SK-N-SH (cell line): ENCODE measurements at regions not wholly inside any gene's neighbourhood (a gene's known extent, or its start where the extent isn't known, plus 50 kb on each side); places are given as distances from the start of the nearest gene placed in this dataset.

Source experiments
- CTCF ChIA-PET: fragments of 300-600, 350-600 bp; formaldehyde crosslinking; extraction: SDS; loops from one replicate; lab custom pipeline; 2021; lab: Yijun Ruan, JAX
- POLR2A ChIA-PET: fragments of 350-600 bp; sonication (Branson Sonifier 250); formaldehyde crosslinking; extraction: SDS; loops from one replicate; lab custom pipeline; 2020; ENCODE audit warnings: antibody characterized with exemption, inconsistent platforms; lab: Yijun Ruan, JAX
- DNase-seq: peaks from one replicate; pipeline ENCODE4 v3.0.0; 2012
- H2AFZ ChIP-seq: fragments of 200-600 bp; sonication (generic); 2 replicates; pipeline ENCODE4 v1.8.1; 2016; ENCODE audit warnings: antibody characterized with exemption, mild to moderate bottlenecking, low read depth
- H3F3A ChIP-seq: fragments of 200-600 bp; sonication (generic); replicated peaks from 2 replicates; pipeline ENCODE3; 2016; ENCODE audit warnings: antibody characterized with exemption, mild to moderate bottlenecking; ENCODE audit not compliant: insufficient read depth
- H3K27ac ChIP-seq, 2 experiments: fragments of 200-500 bp in 1 of 2; fragments of 200-600 bp in 1 of 2; sonication (Bioruptor generic) in 1 of 2; sonication (generic), shearing (Covaris generic) in 1 of 2; 2 replicates each; pipeline versions ENCODE4 v1.5.1 to v1.6.1; 2014 to 2016; ENCODE audit warnings: low read depth in 2 of 2, inconsistent platforms in 1 of 2, low read length in 1 of 2, mild to moderate bottlenecking in 1 of 2, mixed read lengths in 1 of 2
- H3K27me3 ChIP-seq: fragments of 200-600 bp; sonication (generic), shearing (Covaris generic); 2 replicates; pipeline ENCODE4 v1.6.1; 2016; ENCODE audit warnings: mixed run types; ENCODE audit not compliant: insufficient read depth
- H3K36me3 ChIP-seq, 2 experiments: fragments of 200-500 bp in 1 of 2; fragments of 200-600 bp in 1 of 2; sonication (Bioruptor generic) in 1 of 2; sonication (generic) in 1 of 2; replicated peaks in 1 of 2; 2 replicates each; pipeline versions ENCODE3 to v1.5.1; 2014 to 2016; ENCODE audit warnings: low read length in 1 of 2, mild to moderate bottlenecking in 1 of 2; ENCODE audit not compliant: insufficient read depth in 2 of 2, control insufficient read depth in 1 of 2
- H3K4me1 ChIP-seq, 2 experiments: fragments of 200-500 bp in 1 of 2; fragments of 200-600 bp in 1 of 2; sonication (Bioruptor generic) in 1 of 2; sonication (generic), shearing (Covaris generic) in 1 of 2; 2 replicates each; pipeline versions ENCODE4 v1.5.1 to v1.6.1; 2014 to 2016; ENCODE audit warnings: low read depth in 1 of 2, low read length in 1 of 2, mixed run types in 1 of 2; ENCODE audit not compliant: insufficient read depth in 2 of 2, control insufficient read depth in 1 of 2
- H3K4me2 ChIP-seq: fragments of 200-600 bp; sonication (generic), shearing (Covaris generic); 2 replicates; pipeline ENCODE4 v1.6.1; 2017; ENCODE audit warnings: mixed run types
- H3K4me3 ChIP-seq, 2 experiments: fragments of 200-500 bp in 1 of 2; fragments of 200-600 bp in 1 of 2; sonication (Bioruptor generic) in 1 of 2; sonication (generic), shearing (Covaris generic) in 1 of 2; 2 replicates each; pipeline versions ENCODE4 v1.5.1 to v1.8.1; 2014 to 2016; ENCODE audit warnings: low read depth in 2 of 2, inconsistent platforms in 1 of 2, low read length in 1 of 2, mild to moderate bottlenecking in 1 of 2, mixed read lengths in 1 of 2, moderate library complexity in 1 of 2
- H3K79me2 ChIP-seq: fragments of 200-600 bp; sonication (generic); 2 replicates; pipeline ENCODE4 v1.8.1; 2017; ENCODE audit warnings: mild to moderate bottlenecking; ENCODE audit not compliant: insufficient read depth
- H3K9ac ChIP-seq: fragments of 200-600 bp; sonication (generic); 2 replicates; pipeline ENCODE4 v1.6.1; 2017; ENCODE audit warnings: mixed run types
- H3K9me2 ChIP-seq: fragments of 200-600 bp; sonication (generic); 2 replicates; pipeline ENCODE4 v1.6.1; 2017; ENCODE audit warnings: mixed run types
- H3K9me3 ChIP-seq: fragments of 200-600 bp; sonication (generic); 2 replicates; pipeline ENCODE4 v1.6.1; 2017; ENCODE audit warnings: mixed run types, mild to moderate bottlenecking, moderate library complexity
- H4K20me1 ChIP-seq: fragments of 200-600 bp; sonication (generic); 2 replicates; pipeline ENCODE4 v1.6.1; 2017; ENCODE audit warnings: mild to moderate bottlenecking, mixed run types; ENCODE audit not compliant: insufficient read depth
- ELF1 ChIP-seq: IDR thresholded peaks from 2 replicates; pipeline ENCODE4 v1.4.0; 2012
- FOXJ3 ChIP-seq: sonication (generic); formaldehyde crosslinking; IDR thresholded peaks from 2 replicates; pipeline ENCODE4 v1.5.1; 2020; ENCODE audit warnings: mild to moderate bottlenecking, missing genetic modification reagents
- FOXM1 ChIP-seq: IDR thresholded peaks from 2 replicates; pipeline ENCODE4 v1.4.0; 2012; ENCODE audit warnings: low read depth, mild to moderate bottlenecking
- GABPA ChIP-seq: IDR thresholded peaks from 2 replicates; pipeline ENCODE4 v1.4.0; 2012; ENCODE audit warnings: low read depth, mild to moderate bottlenecking
- JUND ChIP-seq: IDR thresholded peaks from 2 replicates; pipeline ENCODE4 v1.4.0; 2012
- MEF2A ChIP-seq: IDR thresholded peaks from 2 replicates; pipeline ENCODE4 v1.4.0; 2012; ENCODE audit warnings: low read depth, borderline replicate concordance
- MXI1 ChIP-seq: IDR thresholded peaks from 2 replicates; pipeline ENCODE4 v1.6.1; 2012; ENCODE audit warnings: mild to moderate bottlenecking, low read depth, low read length, improper control_type of control experiment
- NRF1 ChIP-seq: IDR thresholded peaks from 2 replicates; pipeline ENCODE4 v1.6.1; 2012; ENCODE audit warnings: low read depth, mild to moderate bottlenecking, low read length
- POLR2AphosphoS5 ChIP-seq: IDR thresholded peaks from 2 replicates; pipeline ENCODE4 v1.6.1; 2012; ENCODE audit warnings: low read depth, low read length
- RAD21 ChIP-seq: IDR thresholded peaks from 2 replicates; pipeline ENCODE4 v1.6.1; 2012; ENCODE audit warnings: mild to moderate bottlenecking, low read length
- RCOR1 ChIP-seq: fragments of 150-350 bp; IDR thresholded peaks from 2 replicates; pipeline ENCODE4 v1.6.1; 2017; ENCODE audit warnings: antibody characterized with exemption, low read length
- RFX5 ChIP-seq: IDR thresholded peaks from 2 replicates; pipeline ENCODE4 v1.6.1; 2012; ENCODE audit warnings: mild to moderate bottlenecking, improper control_type of control experiment, low read length
- TAF1 ChIP-seq: IDR thresholded peaks from 2 replicates; pipeline ENCODE4 v1.6.1; 2012; ENCODE audit warnings: low read depth, mild to moderate bottlenecking, low read length, moderate library complexity, borderline replicate concordance
- TEAD4 ChIP-seq: IDR thresholded peaks from 2 replicates; pipeline ENCODE4 v1.4.0; 2012; ENCODE audit warnings: mild to moderate bottlenecking, borderline replicate concordance; ENCODE audit not compliant: insufficient read depth
- WGBS: methylation state at CpG from one replicate; pipeline ENCODE4 v1.1.6; 2017; ENCODE audit warnings: low lambda C conversion rate; 5-methylcytosine and 5-hydroxymethylcytosine counted together
- TF ChIP-seq, protein P1 (sequence below): IDR thresholded peaks from 2 replicates; pipeline ENCODE4 v1.4.0; 2012; ENCODE audit warnings: low read depth, borderline replicate concordance
- TF ChIP-seq, protein P2 (sequence below): fragments of 150-350 bp; IDR thresholded peaks from 2 replicates; pipeline ENCODE4 v1.6.1; 2016; ENCODE audit warnings: mild to moderate bottlenecking, low read depth, low read length
- TF ChIP-seq, protein P3 (sequence below): IDR thresholded peaks from 2 replicates; pipeline ENCODE4 v1.4.0; 2012; ENCODE audit warnings: low read depth, borderline replicate concordance

DNA sequence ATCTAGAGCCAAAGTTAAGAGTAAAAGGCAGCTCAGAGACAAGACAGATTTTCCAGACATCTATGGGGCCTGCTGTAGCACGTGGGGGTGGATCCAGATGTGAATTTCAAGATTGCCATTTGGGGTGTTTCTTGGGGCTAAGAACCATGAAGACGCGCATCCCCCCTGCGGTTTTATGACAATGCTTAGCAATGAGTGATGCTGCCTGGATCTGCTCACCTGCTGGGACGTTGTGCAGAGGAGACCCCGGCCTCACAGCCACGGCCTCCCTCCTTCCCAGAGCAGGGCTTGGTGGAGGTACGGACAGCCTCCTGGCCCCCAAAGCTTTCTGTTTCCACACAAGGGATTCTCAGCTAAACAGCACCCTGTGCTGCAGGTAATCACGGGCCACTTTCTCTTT lies 151.5 kb upstream of the DYNLRB2 start (continued):
- no peak for TF ChIP-seq POLR2AphosphoS5
- TF ChIP-seq GABPA = no peak
- TF ChIP-seq, protein P1, sequence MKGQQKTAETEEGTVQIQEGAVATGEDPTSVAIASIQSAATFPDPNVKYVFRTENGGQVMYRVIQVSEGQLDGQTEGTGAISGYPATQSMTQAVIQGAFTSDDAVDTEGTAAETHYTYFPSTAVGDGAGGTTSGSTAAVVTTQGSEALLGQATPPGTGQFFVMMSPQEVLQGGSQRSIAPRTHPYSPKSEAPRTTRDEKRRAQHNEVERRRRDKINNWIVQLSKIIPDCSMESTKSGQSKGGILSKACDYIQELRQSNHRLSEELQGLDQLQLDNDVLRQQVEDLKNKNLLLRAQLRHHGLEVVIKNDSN = no peak
- TF ChIP-seq, all 33 proteins: peak for 0

DNA sequence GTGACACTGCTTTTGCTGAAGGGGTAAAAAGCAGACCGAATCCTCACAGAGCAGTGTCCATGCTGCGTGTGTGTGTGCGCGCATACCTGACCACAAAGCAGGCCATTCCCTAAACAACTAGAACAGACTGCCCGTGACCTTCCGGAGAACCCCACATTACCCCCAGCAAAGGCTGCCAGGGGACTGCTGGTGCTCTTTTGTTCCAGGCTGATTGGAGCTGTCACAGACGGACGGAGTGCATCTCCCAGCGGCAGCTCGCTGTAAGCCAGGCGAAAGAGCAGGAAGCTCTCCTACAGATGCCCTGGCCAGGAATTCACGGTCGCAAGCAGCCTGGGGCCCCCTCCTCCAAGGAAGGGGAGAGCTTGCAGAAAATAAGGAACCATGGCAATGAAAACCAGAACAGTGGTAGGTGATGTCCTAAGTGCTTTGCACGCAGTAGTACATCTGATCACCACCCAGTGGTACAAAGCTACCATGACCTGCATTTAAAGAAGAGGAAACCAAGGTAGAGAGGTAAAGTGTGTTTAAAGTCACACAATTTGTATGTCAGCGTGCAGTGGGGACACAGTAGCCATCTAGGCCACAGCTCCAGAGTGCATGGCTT lies 153.4 kb upstream of the DYNLRB2 start:
- DNase-seq = no peak
- no peaks in the 10 kb centered on the region for H3K79me2 ChIP-seq
- H3K36me3 ChIP-seq = no peaks in the 10 kb centered on the region
- H3K4me1 ChIP-seq = no peaks in the 10 kb centered on the region
- no peaks in the 10 kb centered on the region for H3F3A ChIP-seq
- H3K27me3 ChIP-seq = no peaks in the 10 kb centered on the region
- POLR2A ChIA-PET = no interaction called here
- H3K9me3 ChIP-seq = no peaks in the 10 kb centered on the region
- H3K4me3 ChIP-seq = no peak overlapping the region
- WGBS = 53% methylated on average over 10 of the region's 15 CpGs
- H2AFZ ChIP-seq = no peak overlapping the region
- CTCF ChIA-PET = no interaction called here
- no peaks in the 10 kb centered on the region for H4K20me1 ChIP-seq
- TF ChIP-seq RAD21 = no peak
- TF ChIP-seq, protein P2, sequence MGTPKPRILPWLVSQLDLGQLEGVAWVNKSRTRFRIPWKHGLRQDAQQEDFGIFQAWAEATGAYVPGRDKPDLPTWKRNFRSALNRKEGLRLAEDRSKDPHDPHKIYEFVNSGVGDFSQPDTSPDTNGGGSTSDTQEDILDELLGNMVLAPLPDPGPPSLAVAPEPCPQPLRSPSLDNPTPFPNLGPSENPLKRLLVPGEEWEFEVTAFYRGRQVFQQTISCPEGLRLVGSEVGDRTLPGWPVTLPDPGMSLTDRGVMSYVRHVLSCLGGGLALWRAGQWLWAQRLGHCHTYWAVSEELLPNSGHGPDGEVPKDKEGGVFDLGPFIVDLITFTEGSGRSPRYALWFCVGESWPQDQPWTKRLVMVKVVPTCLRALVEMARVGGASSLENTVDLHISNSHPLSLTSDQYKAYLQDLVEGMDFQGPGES = no peak
- TF ChIP-seq JUND = no peak
- TF ChIP-seq RFX5 = no peak
- no peak for TF ChIP-seq MEF2A
- no peak for TF ChIP-seq TEAD4
- TF ChIP-seq TAF1 = no peak
- TF ChIP-seq POLR2AphosphoS5 = no peak
- TF ChIP-seq, protein P1 = no peak
- no peak for TF ChIP-seq ELF1
- TF ChIP-seq, protein P3, sequence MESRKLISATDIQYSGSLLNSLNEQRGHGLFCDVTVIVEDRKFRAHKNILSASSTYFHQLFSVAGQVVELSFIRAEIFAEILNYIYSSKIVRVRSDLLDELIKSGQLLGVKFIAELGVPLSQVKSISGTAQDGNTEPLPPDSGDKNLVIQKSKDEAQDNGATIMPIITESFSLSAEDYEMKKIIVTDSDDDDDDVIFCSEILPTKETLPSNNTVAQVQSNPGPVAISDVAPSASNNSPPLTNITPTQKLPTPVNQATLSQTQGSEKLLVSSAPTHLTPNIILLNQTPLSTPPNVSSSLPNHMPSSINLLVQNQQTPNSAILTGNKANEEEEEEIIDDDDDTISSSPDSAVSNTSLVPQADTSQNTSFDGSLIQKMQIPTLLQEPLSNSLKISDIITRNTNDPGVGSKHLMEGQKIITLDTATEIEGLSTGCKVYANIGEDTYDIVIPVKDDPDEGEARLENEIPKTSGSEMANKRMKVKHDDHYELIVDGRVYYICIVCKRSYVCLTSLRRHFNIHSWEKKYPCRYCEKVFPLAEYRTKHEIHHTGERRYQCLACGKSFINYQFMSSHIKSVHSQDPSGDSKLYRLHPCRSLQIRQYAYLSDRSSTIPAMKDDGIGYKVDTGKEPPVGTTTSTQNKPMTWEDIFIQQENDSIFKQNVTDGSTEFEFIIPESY = no peak
- no peak for TF ChIP-seq RCOR1
- no peak for TF ChIP-seq FOXJ3 (CRISPR knock-in tag)
- no peak for TF ChIP-seq NRF1
- TF ChIP-seq FOXM1 = no peak
- no peak for TF ChIP-seq MXI1
- no peak overlapping the region for H3K4me2 ChIP-seq
- no peak overlapping the region for H3K27ac ChIP-seq
- no peaks in the 10 kb centered on the region for H3K9me2 ChIP-seq
- H3K9ac ChIP-seq = no peak overlapping the region
